PC-9 (cell line): ENCODE measurements at regions not wholly inside any gene's neighbourhood (a gene's known extent, or its start where the extent isn't known, plus 50 kb on each side); places are given as distances from the start of the nearest gene placed in this dataset.
"Not testable (repeated sequence)": the region's sequence is repeated elsewhere in the genome, so short reads cannot be mapped to it uniquely, and the experiment has no call there.

ENCODE experiments used
- EZH2 ChIP-seq: fragments of 200-600 bp; sonication (generic); IDR thresholded peaks from 2 replicates; pipeline ENCODE4 v1.8.0; 2017; ENCODE audit warnings: antibody characterized with exemption, low read depth
- TF ChIP-seq, protein P1 (sequence below): fragments of 200-600 bp; sonication (generic); conservative IDR thresholded peaks from 2 replicates; pipeline ENCODE4 v1.6.1; 2017; ENCODE audit warnings: mixed run types, antibody characterized with exemption, mild to moderate bottlenecking, moderate library complexity

DNA sequence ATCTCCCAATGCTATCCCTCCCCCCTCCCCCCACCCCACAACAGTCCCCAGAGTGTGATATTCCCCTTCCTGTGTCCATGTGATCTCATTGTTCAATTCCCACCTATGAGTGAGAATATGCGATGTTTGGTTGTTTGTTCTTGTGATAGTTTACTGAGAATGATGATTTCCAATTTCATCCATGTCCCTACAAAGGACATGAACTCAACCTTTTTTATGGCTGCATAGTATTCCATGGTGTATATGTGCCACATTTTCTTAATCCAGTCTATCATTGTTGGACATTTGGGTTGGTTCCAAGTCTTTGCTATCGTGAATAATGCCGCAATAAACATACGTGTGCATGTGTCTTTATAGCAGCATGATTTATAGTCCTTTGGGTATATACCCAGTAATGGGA lies 106.1 kb downstream of the FOXD4L6 start:
- TF ChIP-seq, protein P1, sequence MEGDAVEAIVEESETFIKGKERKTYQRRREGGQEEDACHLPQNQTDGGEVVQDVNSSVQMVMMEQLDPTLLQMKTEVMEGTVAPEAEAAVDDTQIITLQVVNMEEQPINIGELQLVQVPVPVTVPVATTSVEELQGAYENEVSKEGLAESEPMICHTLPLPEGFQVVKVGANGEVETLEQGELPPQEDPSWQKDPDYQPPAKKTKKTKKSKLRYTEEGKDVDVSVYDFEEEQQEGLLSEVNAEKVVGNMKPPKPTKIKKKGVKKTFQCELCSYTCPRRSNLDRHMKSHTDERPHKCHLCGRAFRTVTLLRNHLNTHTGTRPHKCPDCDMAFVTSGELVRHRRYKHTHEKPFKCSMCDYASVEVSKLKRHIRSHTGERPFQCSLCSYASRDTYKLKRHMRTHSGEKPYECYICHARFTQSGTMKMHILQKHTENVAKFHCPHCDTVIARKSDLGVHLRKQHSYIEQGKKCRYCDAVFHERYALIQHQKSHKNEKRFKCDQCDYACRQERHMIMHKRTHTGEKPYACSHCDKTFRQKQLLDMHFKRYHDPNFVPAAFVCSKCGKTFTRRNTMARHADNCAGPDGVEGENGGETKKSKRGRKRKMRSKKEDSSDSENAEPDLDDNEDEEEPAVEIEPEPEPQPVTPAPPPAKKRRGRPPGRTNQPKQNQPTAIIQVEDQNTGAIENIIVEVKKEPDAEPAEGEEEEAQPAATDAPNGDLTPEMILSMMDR, result not testable (repeated sequence)
- TF ChIP-seq EZH2, result not testable (repeated sequence)
